ENCODE measurements at regions not wholly inside any gene's neighbourhood (a gene's known extent, or its start where the extent isn't known, plus 50 kb on each side); places are given as distances from the start of the nearest gene placed in this dataset.

DNA sequence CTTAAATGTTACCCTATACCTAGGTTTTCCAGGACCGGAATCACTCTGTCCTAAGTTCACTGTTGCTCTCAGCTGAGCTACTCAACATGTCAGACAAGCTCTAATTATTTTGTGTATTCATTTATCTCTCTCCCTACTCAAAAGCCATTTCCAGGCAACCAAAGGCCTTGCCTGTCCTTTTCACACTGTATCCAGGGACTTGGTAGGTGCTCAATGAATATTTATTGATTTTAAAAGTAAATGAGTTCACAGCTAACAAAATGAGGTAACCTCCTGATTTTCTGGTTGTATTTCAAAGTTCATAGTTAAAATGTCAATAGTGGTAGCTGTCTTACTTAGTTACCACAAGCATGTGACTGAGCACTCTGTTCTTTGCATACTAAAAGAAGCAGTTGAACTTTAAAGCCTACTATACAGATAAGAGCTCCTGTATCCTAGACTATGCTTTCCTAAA lies 522.2 kb downstream of the ACTL7B start:
- TF ChIP-seq, protein P1, sequence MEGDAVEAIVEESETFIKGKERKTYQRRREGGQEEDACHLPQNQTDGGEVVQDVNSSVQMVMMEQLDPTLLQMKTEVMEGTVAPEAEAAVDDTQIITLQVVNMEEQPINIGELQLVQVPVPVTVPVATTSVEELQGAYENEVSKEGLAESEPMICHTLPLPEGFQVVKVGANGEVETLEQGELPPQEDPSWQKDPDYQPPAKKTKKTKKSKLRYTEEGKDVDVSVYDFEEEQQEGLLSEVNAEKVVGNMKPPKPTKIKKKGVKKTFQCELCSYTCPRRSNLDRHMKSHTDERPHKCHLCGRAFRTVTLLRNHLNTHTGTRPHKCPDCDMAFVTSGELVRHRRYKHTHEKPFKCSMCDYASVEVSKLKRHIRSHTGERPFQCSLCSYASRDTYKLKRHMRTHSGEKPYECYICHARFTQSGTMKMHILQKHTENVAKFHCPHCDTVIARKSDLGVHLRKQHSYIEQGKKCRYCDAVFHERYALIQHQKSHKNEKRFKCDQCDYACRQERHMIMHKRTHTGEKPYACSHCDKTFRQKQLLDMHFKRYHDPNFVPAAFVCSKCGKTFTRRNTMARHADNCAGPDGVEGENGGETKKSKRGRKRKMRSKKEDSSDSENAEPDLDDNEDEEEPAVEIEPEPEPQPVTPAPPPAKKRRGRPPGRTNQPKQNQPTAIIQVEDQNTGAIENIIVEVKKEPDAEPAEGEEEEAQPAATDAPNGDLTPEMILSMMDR (IDR thresholded peaks at IDR 0.05): no peak
- TF ChIP-seq POLR2A (IDR thresholded peaks at IDR 0.05): no peak
- TF ChIP-seq EP300 (IDR thresholded peaks at IDR 0.05): no peak
